ENCODE measurements at regions not wholly inside any gene's neighbourhood (a gene's known extent, or its start where the extent isn't known, plus 50 kb on each side); places are given as distances from the start of the nearest gene placed in this dataset.
"Not testable (repeated sequence)": the region's sequence is repeated elsewhere in the genome, so short reads cannot be mapped to it uniquely, and the experiment has no call there.

- Histone ChIP-seq H3K27me3 (ENCODE audit: control insufficient read depth, insufficient read depth, low read length) (no peaks in the 10 kb centered on the region), H3K9ac (ENCODE audit: low read depth, low read length) (no peak overlapping the region), H3K9me3 (ENCODE audit: control insufficient read depth, insufficient read depth, low read length) (no peaks in the 10 kb centered on the region), H3K36me3 (ENCODE audit: control insufficient read depth, insufficient read depth, low read length) (no peaks in the 10 kb centered on the region), H3K4me1 (ENCODE audit: control insufficient read depth, insufficient read depth, low read length) (no peaks in the 10 kb centered on the region), H3K27ac (ENCODE audit: low read depth, low read length) (no peak overlapping the region), H3K4me3 (ENCODE audit: low read depth, low read length) (no peak overlapping the region)
Measured at GRCh38 chr2:95757988-95758387, 166.2 kb downstream of the TRIM43 start.

GRCh38 chr2:95759481-95760246 lies 167.9 kb downstream of the TRIM43 start:
- Histone ChIP-seq H3K9ac (ENCODE audit: low read depth, low read length) (no peak overlapping the region), H3K9me3 (ENCODE audit: control insufficient read depth, insufficient read depth, low read length) (no peaks in the 10 kb centered on the region), H3K27me3 (ENCODE audit: control insufficient read depth, insufficient read depth, low read length) (no peaks in the 10 kb centered on the region), H3K27ac (ENCODE audit: low read depth, low read length) (no peak overlapping the region), H3K4me1 (ENCODE audit: control insufficient read depth, insufficient read depth, low read length) (no peaks in the 10 kb centered on the region), H3K4me3 (ENCODE audit: low read depth, low read length) (no peak overlapping the region), H3K36me3 (ENCODE audit: control insufficient read depth, insufficient read depth, low read length) (no peaks in the 10 kb centered on the region)

- Histone ChIP-seq H3K27me3 (ENCODE audit: control insufficient read depth, insufficient read depth, low read length) (no peaks in the 10 kb centered on the region), H3K4me1 (ENCODE audit: control insufficient read depth, insufficient read depth, low read length) (no peaks in the 10 kb centered on the region), H3K9me3 (ENCODE audit: control insufficient read depth, insufficient read depth, low read length) (no peaks in the 10 kb centered on the region), H3K36me3 (ENCODE audit: control insufficient read depth, insufficient read depth, low read length) (no peaks in the 10 kb centered on the region), H3K4me3 (ENCODE audit: low read depth, low read length) (no peak overlapping the region), H3K9ac (ENCODE audit: low read depth, low read length) (no peak overlapping the region), H3K27ac (ENCODE audit: low read depth, low read length) (no peak overlapping the region)
Measured at GRCh38 chr2:95760806-95761525, 169.2 kb downstream of the TRIM43 start.

GRCh38 chr2:95761556-95761955 lies 169.8 kb downstream of the TRIM43 start:
- Histone ChIP-seq H3K36me3 (ENCODE audit: control insufficient read depth, insufficient read depth, low read length) (no peaks in the 10 kb centered on the region), H3K9ac (ENCODE audit: low read depth, low read length) (no peak overlapping the region), H3K27ac (ENCODE audit: low read depth, low read length) (no peak overlapping the region), H3K4me1 (ENCODE audit: control insufficient read depth, insufficient read depth, low read length) (no peaks in the 10 kb centered on the region), H3K4me3 (ENCODE audit: low read depth, low read length) (no peak overlapping the region), H3K9me3 (ENCODE audit: control insufficient read depth, insufficient read depth, low read length) (no peaks in the 10 kb centered on the region), H3K27me3 (ENCODE audit: control insufficient read depth, insufficient read depth, low read length) (no peaks in the 10 kb centered on the region)

- not testable (repeated sequence) for H3K9ac ChIP-seq (ENCODE audit: low read depth, low read length); H3K4me1 ChIP-seq (ENCODE audit: control insufficient read depth, insufficient read depth, low read length); H3K27ac ChIP-seq (ENCODE audit: low read depth, low read length); H3K4me3 ChIP-seq (ENCODE audit: low read depth, low read length); H3K27me3 ChIP-seq (ENCODE audit: control insufficient read depth, insufficient read depth, low read length); H3K36me3 ChIP-seq (ENCODE audit: control insufficient read depth, insufficient read depth, low read length); H3K9me3 ChIP-seq (ENCODE audit: control insufficient read depth, insufficient read depth, low read length)
Measured at GRCh38 chr2:95762023-95763021, 170.5 kb downstream of the TRIM43 start.

- H3K27me3 ChIP-seq (ENCODE audit: control insufficient read depth, insufficient read depth, low read length); H3K27ac ChIP-seq (ENCODE audit: low read depth, low read length); H3K9ac ChIP-seq (ENCODE audit: low read depth, low read length); H3K9me3 ChIP-seq (ENCODE audit: control insufficient read depth, insufficient read depth, low read length); H3K36me3 ChIP-seq (ENCODE audit: control insufficient read depth, insufficient read depth, low read length); H3K4me1 ChIP-seq (ENCODE audit: control insufficient read depth, insufficient read depth, low read length); H3K4me3 ChIP-seq (ENCODE audit: low read depth, low read length): not testable (repeated sequence)
Measured at GRCh38 chr2:95763074-95763473, 171.3 kb downstream of the TRIM43 start.

- not testable (repeated sequence) for H3K9me3 ChIP-seq (ENCODE audit: control insufficient read depth, insufficient read depth, low read length); H3K4me1 ChIP-seq (ENCODE audit: control insufficient read depth, insufficient read depth, low read length); H3K27me3 ChIP-seq (ENCODE audit: control insufficient read depth, insufficient read depth, low read length); H3K27ac ChIP-seq (ENCODE audit: low read depth, low read length); H3K4me3 ChIP-seq (ENCODE audit: low read depth, low read length); H3K36me3 ChIP-seq (ENCODE audit: control insufficient read depth, insufficient read depth, low read length); H3K9ac ChIP-seq (ENCODE audit: low read depth, low read length)
Measured at GRCh38 chr2:95764966-95765365, 173.2 kb downstream of the TRIM43 start.

GRCh38 chr2:95765925-95766910 lies 174.4 kb downstream of the TRIM43 start:
- H3K4me1 ChIP-seq (ENCODE audit: control insufficient read depth, insufficient read depth, low read length); H3K27ac ChIP-seq (ENCODE audit: low read depth, low read length); H3K9me3 ChIP-seq (ENCODE audit: control insufficient read depth, insufficient read depth, low read length); H3K36me3 ChIP-seq (ENCODE audit: control insufficient read depth, insufficient read depth, low read length); H3K27me3 ChIP-seq (ENCODE audit: control insufficient read depth, insufficient read depth, low read length); H3K9ac ChIP-seq (ENCODE audit: low read depth, low read length); H3K4me3 ChIP-seq (ENCODE audit: low read depth, low read length): not testable (repeated sequence)

- not testable (repeated sequence) for H3K4me1 ChIP-seq (ENCODE audit: control insufficient read depth, insufficient read depth, low read length); H3K9me3 ChIP-seq (ENCODE audit: control insufficient read depth, insufficient read depth, low read length); H3K9ac ChIP-seq (ENCODE audit: low read depth, low read length); H3K36me3 ChIP-seq (ENCODE audit: control insufficient read depth, insufficient read depth, low read length); H3K27me3 ChIP-seq (ENCODE audit: control insufficient read depth, insufficient read depth, low read length); H3K4me3 ChIP-seq (ENCODE audit: low read depth, low read length); H3K27ac ChIP-seq (ENCODE audit: low read depth, low read length)
Measured at GRCh38 chr2:95767531-95767930, 175.7 kb downstream of the TRIM43 start.

GRCh38 chr2:95767950-95768349 lies 176.1 kb downstream of the TRIM43 start:
- H3K9ac ChIP-seq (ENCODE audit: low read depth, low read length); H3K27me3 ChIP-seq (ENCODE audit: control insufficient read depth, insufficient read depth, low read length); H3K9me3 ChIP-seq (ENCODE audit: control insufficient read depth, insufficient read depth, low read length); H3K4me1 ChIP-seq (ENCODE audit: control insufficient read depth, insufficient read depth, low read length); H3K36me3 ChIP-seq (ENCODE audit: control insufficient read depth, insufficient read depth, low read length); H3K27ac ChIP-seq (ENCODE audit: low read depth, low read length); H3K4me3 ChIP-seq (ENCODE audit: low read depth, low read length): not testable (repeated sequence)

Measured in HUES48 (cell line).